Skeletal muscle satellite cell (primary cell): ENCODE measurements at regions not wholly inside any gene's neighbourhood (a gene's known extent, or its start where the extent isn't known, plus 50 kb on each side); places are given as distances from the start of the nearest gene placed in this dataset.

Experiments
- H3K27me3 ChIP-seq: 2 replicates; pipeline ENCODE4 v1.7.0; 2013; ENCODE audit warnings: low read length; ENCODE audit not compliant: control insufficient read depth, insufficient read depth
- H3K36me3 ChIP-seq: 2 replicates; pipeline ENCODE4 v1.7.0; 2013; ENCODE audit warnings: mild to moderate bottlenecking, control low read depth, low read length; ENCODE audit not compliant: insufficient read depth
- H3K4me1 ChIP-seq: 2 replicates; pipeline ENCODE4 v1.7.0; 2013; ENCODE audit warnings: low read length; ENCODE audit not compliant: control insufficient read depth, insufficient read depth
- H3K4me2 ChIP-seq: 2 replicates; pipeline ENCODE4 v1.7.0; 2013; ENCODE audit warnings: mild to moderate bottlenecking, low read length
- H3K4me3 ChIP-seq: 2 replicates; pipeline ENCODE4 v1.7.0; 2013; ENCODE audit warnings: low read length
- H3K9ac ChIP-seq: 2 replicates; pipeline ENCODE4 v1.7.0; 2013; ENCODE audit warnings: mild to moderate bottlenecking, low read depth, low read length, moderate library complexity
- H3K9me3 ChIP-seq: replicated peaks from 2 replicates; pipeline ENCODE4 v1.7.0; 2013; ENCODE audit warnings: mild to moderate bottlenecking, control low read depth, low read length

GRCh38 chr18:70418546-70419311 is 129.9 kb downstream of the SOCS6 start:
- no peaks in the 10 kb centered on the region for H3K9me3 ChIP-seq
- no peak overlapping the region for H3K9ac ChIP-seq
- H3K27me3 ChIP-seq = no peaks in the 10 kb centered on the region
- H3K4me3 ChIP-seq = no peak overlapping the region
- no peaks in the 10 kb centered on the region for H3K36me3 ChIP-seq
- H3K4me1 ChIP-seq = peaks cover 45% of the 10 kb centered on the region
- no peak overlapping the region for H3K4me2 ChIP-seq

- no peaks in the 10 kb centered on the region for H3K9me3 ChIP-seq
- no peak overlapping the region for H3K4me3 ChIP-seq
- no peaks in the 10 kb centered on the region for H3K27me3 ChIP-seq
- peaks cover 37% of the 10 kb centered on the region for H3K4me1 ChIP-seq
- no peak overlapping the region for H3K9ac ChIP-seq
- no peaks in the 10 kb centered on the region for H3K36me3 ChIP-seq
- no peak overlapping the region for H3K4me2 ChIP-seq
Observed at GRCh38 chr18:70417847-70418246, 129.0 kb downstream of the SOCS6 start.

DNA sequence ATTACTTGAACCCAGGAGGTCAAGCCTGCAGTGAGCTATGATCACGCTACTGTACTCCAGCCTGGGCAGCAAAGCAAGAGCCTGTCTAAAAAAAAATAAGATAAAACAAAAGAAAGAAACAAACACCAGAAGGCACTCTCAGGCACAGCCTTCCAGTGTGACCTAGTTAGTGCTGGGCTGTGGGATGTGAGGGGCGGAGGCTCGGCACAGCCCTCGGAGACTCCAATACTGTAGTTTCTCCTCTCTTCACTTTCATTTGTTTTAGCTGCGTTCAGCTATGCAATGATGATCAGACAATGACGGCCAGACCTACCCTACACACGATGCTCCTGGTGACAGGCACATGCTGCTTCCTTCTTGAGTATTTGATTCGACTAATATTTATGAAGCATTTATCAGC is 127.7 kb downstream of the SOCS6 start:
- Histone ChIP-seq H3K4me3 (no peak overlapping the region), H3K9ac (no peak overlapping the region), H3K36me3 (no peaks in the 10 kb centered on the region), H3K9me3 (no peaks in the 10 kb centered on the region), H3K4me2 (no peak overlapping the region), H3K4me1 (peaks cover 25% of the 10 kb centered on the region), H3K27me3 (no peaks in the 10 kb centered on the region)

- Histone ChIP-seq H3K4me2 (no peak overlapping the region), H3K9ac (no peak overlapping the region)
Observed at GRCh38 chr18:70415823-70416488, 127.1 kb downstream of the SOCS6 start.

DNA sequence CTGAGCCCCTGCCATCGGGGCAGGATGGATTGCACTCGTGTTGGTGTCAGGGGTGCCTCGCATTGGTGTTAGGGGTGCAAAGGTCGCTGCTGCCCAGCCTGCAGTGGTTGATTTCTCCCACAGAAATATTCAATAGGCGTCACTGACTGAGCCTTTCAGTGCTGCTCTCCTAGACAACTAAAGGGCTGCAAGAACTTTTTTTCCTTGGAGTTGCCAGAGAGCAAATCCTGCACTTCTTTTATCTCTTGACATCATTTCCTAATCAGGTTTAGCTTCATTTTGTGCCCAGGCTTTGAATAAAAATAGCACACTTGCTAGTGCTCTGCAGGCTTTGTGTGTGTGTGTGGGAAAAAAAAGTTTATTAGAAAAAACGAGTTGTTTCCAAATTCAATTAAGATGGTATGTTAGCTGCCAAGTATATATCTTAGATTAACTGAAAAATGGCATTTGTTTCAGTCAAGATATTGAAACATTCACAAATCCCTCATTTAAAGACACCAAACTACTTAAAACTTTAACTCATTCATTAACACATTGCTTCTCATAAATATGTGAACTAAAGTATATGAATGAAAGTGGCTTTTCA is 125.6 kb downstream of the SOCS6 start:
- Histone ChIP-seq H3K4me3 (no peak overlapping the region), H3K4me2 (no peak overlapping the region), H3K4me1 (peaks cover 4% of the 10 kb centered on the region), H3K9ac (no peak overlapping the region), H3K36me3 (no peaks in the 10 kb centered on the region), H3K27me3 (no peaks in the 10 kb centered on the region), H3K9me3 (no peaks in the 10 kb centered on the region)

More at GRCh38 chr18:70415823-70416488, 127.1 kb downstream of the SOCS6 start:
- Histone ChIP-seq H3K4me3 (no peak overlapping the region), H3K36me3 (no peaks in the 10 kb centered on the region), H3K9me3 (no peaks in the 10 kb centered on the region), H3K4me1 (peaks cover 20% of the 10 kb centered on the region), H3K27me3 (no peaks in the 10 kb centered on the region)

DNA sequence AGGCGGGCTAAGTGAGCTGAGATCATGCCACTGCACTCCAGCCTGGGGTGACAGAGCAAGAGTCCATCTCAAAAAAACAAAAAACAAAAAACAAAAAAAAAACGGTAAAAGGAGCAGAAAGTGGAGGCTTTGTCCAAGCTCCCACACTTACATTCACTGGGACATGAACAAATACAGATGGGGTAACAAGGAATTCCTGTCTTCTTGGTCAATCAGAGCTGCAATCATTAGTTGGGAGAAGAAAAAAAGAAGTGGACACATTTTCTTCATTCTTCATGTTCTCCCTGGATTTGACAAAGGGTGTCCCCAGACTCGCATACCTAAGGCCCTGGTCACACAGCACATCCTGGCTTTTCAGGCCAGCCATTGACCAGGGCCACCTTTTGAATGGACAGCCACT is 124.6 kb downstream of the SOCS6 start:
- Histone ChIP-seq H3K36me3 (no peaks in the 10 kb centered on the region), H3K9me3 (no peaks in the 10 kb centered on the region), H3K4me3 (no peak overlapping the region), H3K4me1 (no peaks in the 10 kb centered on the region), H3K4me2 (no peak overlapping the region), H3K9ac (no peak overlapping the region), H3K27me3 (no peaks in the 10 kb centered on the region)

- no peaks in the 10 kb centered on the region for H3K27me3 ChIP-seq
- no peak overlapping the region for H3K4me3 ChIP-seq
- H3K4me1 ChIP-seq = no peaks in the 10 kb centered on the region
- H3K9ac ChIP-seq = no peak overlapping the region
- no peaks in the 10 kb centered on the region for H3K36me3 ChIP-seq
- no peak overlapping the region for H3K4me2 ChIP-seq
- H3K9me3 ChIP-seq = no peaks in the 10 kb centered on the region
Observed at GRCh38 chr18:70411876-70412435, 123.1 kb downstream of the SOCS6 start.

DNA sequence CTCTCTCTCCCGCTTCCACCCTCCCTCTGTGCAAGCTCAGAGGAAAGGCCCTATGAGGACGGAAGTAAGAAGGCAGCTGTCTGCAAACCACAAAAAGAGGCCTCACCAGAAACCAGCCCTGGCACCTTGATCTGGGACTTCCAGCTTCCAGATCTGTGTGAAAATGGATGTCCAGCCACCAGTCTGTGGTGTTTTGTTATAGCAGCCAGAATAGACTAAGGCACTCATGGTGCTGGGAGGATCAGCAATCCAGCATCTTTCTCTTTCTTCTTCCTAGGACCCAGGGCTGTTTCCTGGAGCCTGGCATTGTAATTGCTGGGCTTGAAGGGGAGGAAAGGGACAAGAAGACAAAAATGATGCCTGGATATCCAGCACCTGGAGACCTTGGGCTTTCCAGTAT is 122.5 kb downstream of the SOCS6 start:
- Histone ChIP-seq H3K4me3 (no peak overlapping the region), H3K36me3 (no peaks in the 10 kb centered on the region), H3K4me2 (no peak overlapping the region), H3K4me1 (no peaks in the 10 kb centered on the region), H3K9me3 (no peaks in the 10 kb centered on the region), H3K27me3 (no peaks in the 10 kb centered on the region), H3K9ac (no peak overlapping the region)

GRCh38 chr18:70405052-70405451 is 116.2 kb downstream of the SOCS6 start:
- no peaks in the 10 kb centered on the region for H3K4me1 ChIP-seq
- no peaks in the 10 kb centered on the region for H3K9me3 ChIP-seq
- no peaks in the 10 kb centered on the region for H3K36me3 ChIP-seq
- H3K27me3 ChIP-seq = no peaks in the 10 kb centered on the region
- H3K9ac ChIP-seq = no peak overlapping the region
- H3K4me2 ChIP-seq = no peak overlapping the region
- H3K4me3 ChIP-seq = no peak overlapping the region

DNA sequence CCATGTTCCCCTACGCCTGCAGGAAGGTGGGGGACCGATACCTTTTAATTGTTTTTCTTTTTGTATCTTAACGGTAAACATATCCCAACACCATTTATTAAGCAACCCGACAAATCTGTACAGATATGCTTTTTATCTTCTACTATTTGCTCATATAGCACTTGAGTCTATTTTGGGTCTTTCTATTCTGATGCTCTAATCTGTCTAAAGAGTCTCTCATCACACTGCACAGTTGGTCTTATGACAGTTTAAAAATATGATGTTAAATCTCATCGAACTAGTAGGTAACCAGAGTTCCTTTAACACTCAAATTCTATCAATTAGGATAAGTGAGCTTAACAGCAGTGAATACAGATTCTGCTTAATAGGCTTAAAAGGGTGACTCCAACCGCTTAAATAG is 111.6 kb downstream of the SOCS6 start:
- Histone ChIP-seq H3K9ac (no peak overlapping the region), H3K4me1 (peaks cover 15% of the 10 kb centered on the region), H3K4me3 (no peak overlapping the region), H3K27me3 (no peaks in the 10 kb centered on the region), H3K4me2 (no peak overlapping the region), H3K9me3 (no peaks in the 10 kb centered on the region), H3K36me3 (no peaks in the 10 kb centered on the region)

DNA sequence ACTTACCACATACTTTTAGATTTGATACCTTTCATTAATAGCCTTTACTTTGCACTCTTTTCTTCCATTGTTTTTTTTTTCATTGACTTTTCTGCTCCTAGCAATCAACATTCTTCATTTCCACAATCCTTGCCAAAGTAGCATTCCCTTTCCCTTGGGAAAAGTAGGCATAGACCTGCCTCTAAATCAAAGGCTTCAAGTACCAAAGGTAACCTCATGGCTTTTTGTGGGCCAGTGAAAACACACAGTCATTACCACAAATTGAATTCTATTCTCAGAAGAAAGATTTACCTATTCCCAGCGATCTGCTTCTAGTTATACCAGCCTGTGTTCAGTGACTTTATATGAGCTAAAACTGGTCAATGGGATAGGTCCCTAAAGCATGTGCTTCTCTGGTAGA is 109.2 kb downstream of the SOCS6 start:
- no peak overlapping the region for H3K4me2 ChIP-seq
- H3K9me3 ChIP-seq = no peaks in the 10 kb centered on the region
- peaks cover 15% of the 10 kb centered on the region for H3K4me1 ChIP-seq
- no peaks in the 10 kb centered on the region for H3K27me3 ChIP-seq
- H3K4me3 ChIP-seq = no peak overlapping the region
- H3K36me3 ChIP-seq = no peaks in the 10 kb centered on the region
- no peak overlapping the region for H3K9ac ChIP-seq
